22Rv1 (cell line): ENCODE measurements at regions not wholly inside any gene's neighbourhood (a gene's known extent, or its start where the extent isn't known, plus 50 kb on each side); places are given as distances from the start of the nearest gene placed in this dataset.

Experiments
- ZFX ChIP-seq: fragments of 450-650 bp; IDR thresholded peaks from 2 replicates; pipeline ENCODE4 v1.6.1; 2017; ENCODE audit warnings: antibody characterized with exemption, borderline replicate concordance
- TF ChIP-seq, protein P1 (sequence below): fragments of 450-650 bp; IDR thresholded peaks from 2 replicates; pipeline ENCODE4 v1.5.1; 2017; ENCODE audit warnings: mild to moderate bottlenecking

GRCh38 chr5:85333276-85333675 is 948.6 kb upstream of the EDIL3 start:
- TF ChIP-seq, protein P1, sequence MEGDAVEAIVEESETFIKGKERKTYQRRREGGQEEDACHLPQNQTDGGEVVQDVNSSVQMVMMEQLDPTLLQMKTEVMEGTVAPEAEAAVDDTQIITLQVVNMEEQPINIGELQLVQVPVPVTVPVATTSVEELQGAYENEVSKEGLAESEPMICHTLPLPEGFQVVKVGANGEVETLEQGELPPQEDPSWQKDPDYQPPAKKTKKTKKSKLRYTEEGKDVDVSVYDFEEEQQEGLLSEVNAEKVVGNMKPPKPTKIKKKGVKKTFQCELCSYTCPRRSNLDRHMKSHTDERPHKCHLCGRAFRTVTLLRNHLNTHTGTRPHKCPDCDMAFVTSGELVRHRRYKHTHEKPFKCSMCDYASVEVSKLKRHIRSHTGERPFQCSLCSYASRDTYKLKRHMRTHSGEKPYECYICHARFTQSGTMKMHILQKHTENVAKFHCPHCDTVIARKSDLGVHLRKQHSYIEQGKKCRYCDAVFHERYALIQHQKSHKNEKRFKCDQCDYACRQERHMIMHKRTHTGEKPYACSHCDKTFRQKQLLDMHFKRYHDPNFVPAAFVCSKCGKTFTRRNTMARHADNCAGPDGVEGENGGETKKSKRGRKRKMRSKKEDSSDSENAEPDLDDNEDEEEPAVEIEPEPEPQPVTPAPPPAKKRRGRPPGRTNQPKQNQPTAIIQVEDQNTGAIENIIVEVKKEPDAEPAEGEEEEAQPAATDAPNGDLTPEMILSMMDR = no peak
- no peak for TF ChIP-seq ZFX
